Hepatocyte (in vitro differentiated cells): ENCODE measurements at regions not wholly inside any gene's neighbourhood (a gene's known extent, or its start where the extent isn't known, plus 50 kb on each side); places are given as distances from the start of the nearest gene placed in this dataset.
"Not testable (repeated sequence)": the region's sequence is repeated elsewhere in the genome, so short reads cannot be mapped to it uniquely, and the experiment has no call there.

Experiments used
- DNase-seq: peaks from one replicate; pipeline ENCODE4 v3.0.0-alpha.2; 2016; ENCODE audit warnings: low spot score
- H2AFZ ChIP-seq: fragments of 200-600 bp; sonication (generic); 2 replicates; pipeline ENCODE4 v1.6.0; 2016; ENCODE audit warnings: antibody characterized with exemption, mild to moderate bottlenecking
- H3K27ac ChIP-seq: fragments of 200-600 bp; sonication (generic); 2 replicates; pipeline ENCODE4 v1.5.1; 2016; ENCODE audit warnings: mild to moderate bottlenecking
- H3K27me3 ChIP-seq: fragments of 200-600 bp; sonication (generic); 2 replicates; pipeline ENCODE4 v1.6.1; 2016
- H3K36me3 ChIP-seq: fragments of 200-600 bp; sonication (generic); replicated peaks from 2 replicates; pipeline ENCODE4 v1.5.1; 2016; ENCODE audit warnings: low read depth; ENCODE audit not compliant: insufficient read depth
- H3K4me1 ChIP-seq: fragments of 200-600 bp; sonication (generic); 2 replicates; pipeline ENCODE4 v1.5.1; 2016; ENCODE audit warnings: mild to moderate bottlenecking, moderate library complexity; ENCODE audit not compliant: insufficient read depth
- H3K4me2 ChIP-seq: fragments of 200-600 bp; sonication (generic); 2 replicates; pipeline ENCODE4 v1.6.0; 2016
- H3K4me3 ChIP-seq: fragments of 200-600 bp; sonication (generic); 2 replicates; pipeline ENCODE4 v1.5.1; 2016; ENCODE audit warnings: mild to moderate bottlenecking
- H3K79me2 ChIP-seq: fragments of 200-600 bp; sonication (generic); 2 replicates; pipeline ENCODE4 v1.6.0; 2017; ENCODE audit warnings: mild to moderate bottlenecking
- H3K9me2 ChIP-seq: fragments of 200-600 bp; sonication (generic); replicated peaks from 2 replicates; pipeline ENCODE4 v1.6.0; 2017; ENCODE audit warnings: mild to moderate bottlenecking; ENCODE audit not compliant: insufficient read depth
- H3K9me3 ChIP-seq: fragments of 200-600 bp; sonication (generic); 2 replicates; pipeline ENCODE4 v1.5.1; 2016; ENCODE audit warnings: low read depth, mild to moderate bottlenecking
- H4K20me1 ChIP-seq: fragments of 200-600 bp; sonication (generic); 2 replicates; pipeline ENCODE4 v1.6.0; 2016; ENCODE audit warnings: mild to moderate bottlenecking; ENCODE audit not compliant: insufficient read depth, poor library complexity, severe bottlenecking
- EZH2 ChIP-seq: fragments of 200-600 bp; sonication (generic); IDR thresholded peaks from 2 replicates; pipeline ENCODE4 v1.6.1; 2016; ENCODE audit warnings: antibody characterized with exemption, mild to moderate bottlenecking, borderline replicate concordance
- EZH2phosphoT487 ChIP-seq: fragments of 200-600 bp; sonication (generic); IDR thresholded peaks from one replicate; pipeline ENCODE4 v1.6.1; 2018; ENCODE audit warnings: antibody characterized with exemption, mild to moderate bottlenecking, low read depth, moderate library complexity; ENCODE audit not compliant: unreplicated experiment, severe bottlenecking
- WGBS: methylation state at CpG from one replicate; pipeline ENCODE4 v1.1.6; 2016; ENCODE audit warnings: low lambda C conversion rate; ENCODE audit errors: missing lambda C conversion rate; 5-methylcytosine and 5-hydroxymethylcytosine counted together
- TF ChIP-seq, protein P1 (sequence below): fragments of 200-600 bp; sonication (generic); IDR thresholded peaks from 2 replicates; pipeline ENCODE4 v1.5.1; 2016; ENCODE audit warnings: antibody characterized with exemption, mild to moderate bottlenecking; ENCODE audit not compliant: poor library complexity

GRCh38 chr5:42066131-42066530, 141.1 kb downstream of the FBXO4 start:
- Histone ChIP-seq H2AFZ (no peak overlapping the region), H4K20me1 (no peaks in the 10 kb centered on the region), H3K27me3 (no peaks in the 10 kb centered on the region), H3K9me2 (no peaks in the 10 kb centered on the region), H3K79me2 (no peaks in the 10 kb centered on the region), H3K9me3 (no peaks in the 10 kb centered on the region), H3K4me1 (no peaks in the 10 kb centered on the region), H3K27ac (no peak overlapping the region), H3K36me3 (no peaks in the 10 kb centered on the region), H3K4me2 (no peak overlapping the region), H3K4me3 (no peak overlapping the region)
- TF ChIP-seq, protein P1, sequence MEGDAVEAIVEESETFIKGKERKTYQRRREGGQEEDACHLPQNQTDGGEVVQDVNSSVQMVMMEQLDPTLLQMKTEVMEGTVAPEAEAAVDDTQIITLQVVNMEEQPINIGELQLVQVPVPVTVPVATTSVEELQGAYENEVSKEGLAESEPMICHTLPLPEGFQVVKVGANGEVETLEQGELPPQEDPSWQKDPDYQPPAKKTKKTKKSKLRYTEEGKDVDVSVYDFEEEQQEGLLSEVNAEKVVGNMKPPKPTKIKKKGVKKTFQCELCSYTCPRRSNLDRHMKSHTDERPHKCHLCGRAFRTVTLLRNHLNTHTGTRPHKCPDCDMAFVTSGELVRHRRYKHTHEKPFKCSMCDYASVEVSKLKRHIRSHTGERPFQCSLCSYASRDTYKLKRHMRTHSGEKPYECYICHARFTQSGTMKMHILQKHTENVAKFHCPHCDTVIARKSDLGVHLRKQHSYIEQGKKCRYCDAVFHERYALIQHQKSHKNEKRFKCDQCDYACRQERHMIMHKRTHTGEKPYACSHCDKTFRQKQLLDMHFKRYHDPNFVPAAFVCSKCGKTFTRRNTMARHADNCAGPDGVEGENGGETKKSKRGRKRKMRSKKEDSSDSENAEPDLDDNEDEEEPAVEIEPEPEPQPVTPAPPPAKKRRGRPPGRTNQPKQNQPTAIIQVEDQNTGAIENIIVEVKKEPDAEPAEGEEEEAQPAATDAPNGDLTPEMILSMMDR: no peak
- no peak for TF ChIP-seq EZH2phosphoT487
- TF ChIP-seq EZH2: no peak
- no peak for DNase-seq
- 90% methylated on average over 3 of the region's 3 CpGs for WGBS

- TF ChIP-seq, protein P1: no peak
- TF ChIP-seq EZH2: no peak
- no peak for TF ChIP-seq EZH2phosphoT487
- no peaks in the 10 kb centered on the region for H3K27me3 ChIP-seq
- H3K79me2 ChIP-seq: no peaks in the 10 kb centered on the region
- H3K9me2 ChIP-seq: no peaks in the 10 kb centered on the region
- H3K27ac ChIP-seq: no peak overlapping the region
- H3K9me3 ChIP-seq: no peaks in the 10 kb centered on the region
- no peak overlapping the region for H3K4me2 ChIP-seq
- H2AFZ ChIP-seq: no peak overlapping the region
- no peaks in the 10 kb centered on the region for H3K4me1 ChIP-seq
- no peaks in the 10 kb centered on the region for H3K36me3 ChIP-seq
- DNase-seq: no peak
- no peak overlapping the region for H3K4me3 ChIP-seq
- 81% methylated on average over 1 of the region's 1 CpG for WGBS
- no peaks in the 10 kb centered on the region for H4K20me1 ChIP-seq
Measured at GRCh38 chr5:42074353-42074752, 149.3 kb downstream of the FBXO4 start.

DNA sequence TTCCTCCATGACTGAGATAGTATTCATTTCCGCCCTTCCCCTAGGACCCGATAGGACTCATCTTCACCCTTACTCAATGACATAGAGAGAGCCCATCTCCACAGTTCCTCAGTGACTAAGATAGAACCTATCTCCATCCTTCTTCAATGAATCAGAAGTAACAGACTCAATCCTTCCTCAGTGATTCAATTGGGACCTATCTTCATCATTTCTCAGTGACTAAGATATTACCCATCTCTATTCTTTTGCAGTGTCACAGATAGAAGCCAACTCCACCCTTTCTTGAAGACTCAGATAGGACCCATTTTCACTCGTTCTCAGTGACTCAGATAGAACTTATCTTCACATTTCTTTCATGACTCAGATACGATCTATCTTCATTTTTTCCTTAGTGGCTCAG, 164.6 kb downstream of the FBXO4 start:
- Histone ChIP-seq H3K4me3 (no peak overlapping the region), H3K4me2 (no peak overlapping the region), H3K27ac (no peak overlapping the region), H3K9me2 (no peaks in the 10 kb centered on the region), H4K20me1 (no peaks in the 10 kb centered on the region), H3K4me1 (no peaks in the 10 kb centered on the region), H2AFZ (no peak overlapping the region), H3K9me3 (no peaks in the 10 kb centered on the region), H3K36me3 (no peaks in the 10 kb centered on the region), H3K27me3 (no peaks in the 10 kb centered on the region), H3K79me2 (no peaks in the 10 kb centered on the region)
- WGBS: 84% methylated on average over 4 of the region's 4 CpGs
- TF ChIP-seq, protein P1: no peak
- TF ChIP-seq EZH2phosphoT487 (no peak), EZH2 (no peak)
- DNase-seq: no peak

GRCh38 chr5:42090162-42090561, 165.1 kb downstream of the FBXO4 start:
- no peak overlapping the region for H3K27ac ChIP-seq
- no peak overlapping the region for H3K4me3 ChIP-seq
- H3K9me2 ChIP-seq: no peaks in the 10 kb centered on the region
- no peaks in the 10 kb centered on the region for H4K20me1 ChIP-seq
- no peak overlapping the region for H3K4me2 ChIP-seq
- TF ChIP-seq EZH2 (no peak), EZH2phosphoT487 (no peak)
- TF ChIP-seq, protein P1: no peak
- no peaks in the 10 kb centered on the region for H3K79me2 ChIP-seq
- no peaks in the 10 kb centered on the region for H3K36me3 ChIP-seq
- DNase-seq: no peak
- no peaks in the 10 kb centered on the region for H3K4me1 ChIP-seq
- H2AFZ ChIP-seq: no peak overlapping the region
- H3K9me3 ChIP-seq: no peaks in the 10 kb centered on the region
- H3K27me3 ChIP-seq: no peaks in the 10 kb centered on the region

- DNase-seq, H4K20me1 ChIP-seq, H2AFZ ChIP-seq, H3K4me1 ChIP-seq, H3K9me2 ChIP-seq, H3K27ac ChIP-seq, H3K27me3 ChIP-seq, H3K4me3 ChIP-seq, H3K36me3 ChIP-seq, H3K9me3 ChIP-seq, H3K4me2 ChIP-seq, H3K79me2 ChIP-seq: not testable (repeated sequence)
- WGBS: 81% methylated on average over 5 of the region's 5 CpGs
Measured at GRCh38 chr5:42099846-42100245, 174.8 kb downstream of the FBXO4 start.
